ENCODE measurements at regions not wholly inside any gene's neighbourhood (a gene's known extent, or its start where the extent isn't known, plus 50 kb on each side); places are given as distances from the start of the nearest gene placed in this dataset.
"Not testable (repeated sequence)": the region's sequence is repeated elsewhere in the genome, so short reads cannot be mapped to it uniquely, and the experiment has no call there.

GRCh38 chr6:150788089-150788488 is 77.4 kb upstream of the MTHFD1L start:
- no peaks in the 10 kb centered on the region for H3K27me3 ChIP-seq (ENCODE audit: low read depth, low read length)
- H3K4me1 ChIP-seq (ENCODE audit: low read length), result no peaks in the 10 kb centered on the region
- H4K20me1 ChIP-seq (ENCODE audit: insufficient read depth, low read length), result 0 out of 2 replicates have a peak, but pooled peaks cover 2% of the 10 kb centered on the region
- TF ChIP-seq, protein P1, sequence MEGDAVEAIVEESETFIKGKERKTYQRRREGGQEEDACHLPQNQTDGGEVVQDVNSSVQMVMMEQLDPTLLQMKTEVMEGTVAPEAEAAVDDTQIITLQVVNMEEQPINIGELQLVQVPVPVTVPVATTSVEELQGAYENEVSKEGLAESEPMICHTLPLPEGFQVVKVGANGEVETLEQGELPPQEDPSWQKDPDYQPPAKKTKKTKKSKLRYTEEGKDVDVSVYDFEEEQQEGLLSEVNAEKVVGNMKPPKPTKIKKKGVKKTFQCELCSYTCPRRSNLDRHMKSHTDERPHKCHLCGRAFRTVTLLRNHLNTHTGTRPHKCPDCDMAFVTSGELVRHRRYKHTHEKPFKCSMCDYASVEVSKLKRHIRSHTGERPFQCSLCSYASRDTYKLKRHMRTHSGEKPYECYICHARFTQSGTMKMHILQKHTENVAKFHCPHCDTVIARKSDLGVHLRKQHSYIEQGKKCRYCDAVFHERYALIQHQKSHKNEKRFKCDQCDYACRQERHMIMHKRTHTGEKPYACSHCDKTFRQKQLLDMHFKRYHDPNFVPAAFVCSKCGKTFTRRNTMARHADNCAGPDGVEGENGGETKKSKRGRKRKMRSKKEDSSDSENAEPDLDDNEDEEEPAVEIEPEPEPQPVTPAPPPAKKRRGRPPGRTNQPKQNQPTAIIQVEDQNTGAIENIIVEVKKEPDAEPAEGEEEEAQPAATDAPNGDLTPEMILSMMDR (IDR thresholded peaks at IDR 0.05; ENCODE audit: low read depth, low read length), result no peak
- no peak for TF ChIP-seq EZH2phosphoT487 (IDR thresholded peaks at IDR 0.05; ENCODE audit: low read depth)
- peaks cover 10% of the 10 kb centered on the region for H3K36me3 ChIP-seq (replicated peaks; ENCODE audit: low read depth, low read length)
- H3K9ac ChIP-seq (ENCODE audit: low read length), result no peak overlapping the region
- no peak overlapping the region for H3K27ac ChIP-seq (ENCODE audit: low read length)
- H3K79me2 ChIP-seq (ENCODE audit: low read length), result no peaks in the 10 kb centered on the region
- H3K4me2 ChIP-seq (ENCODE audit: low read length), result no peak overlapping the region
- no peak overlapping the region for H2AFZ ChIP-seq (ENCODE audit: low read depth, low read length)
- no peaks in the 10 kb centered on the region for H3K9me3 ChIP-seq (ENCODE audit: insufficient read depth, low read length)
- no peak overlapping the region for H3K4me3 ChIP-seq (ENCODE audit: low read length)

- not testable (repeated sequence) for H3K4me2 ChIP-seq (ENCODE audit: low read length); H4K20me1 ChIP-seq (ENCODE audit: insufficient read depth, low read length); H3K79me2 ChIP-seq (ENCODE audit: low read length); H3K4me1 ChIP-seq (ENCODE audit: low read length); H3K36me3 ChIP-seq (replicated peaks; ENCODE audit: low read depth, low read length); H3K9ac ChIP-seq (ENCODE audit: low read length); H3K27me3 ChIP-seq (ENCODE audit: low read depth, low read length); H2AFZ ChIP-seq (ENCODE audit: low read depth, low read length); H3K4me3 ChIP-seq (ENCODE audit: low read length); H3K27ac ChIP-seq (ENCODE audit: low read length); H3K9me3 ChIP-seq (ENCODE audit: insufficient read depth, low read length)
Measured at GRCh38 chr6:150789906-150790305, 75.6 kb upstream of the MTHFD1L start.

- H2AFZ ChIP-seq (ENCODE audit: low read depth, low read length), result no peak overlapping the region
- TF ChIP-seq EZH2phosphoT487 (IDR thresholded peaks at IDR 0.05; ENCODE audit: low read depth), result no peak
- TF ChIP-seq, protein P1 (IDR thresholded peaks at IDR 0.05; ENCODE audit: low read depth, low read length), result no peak
- no peak overlapping the region for H3K9ac ChIP-seq (ENCODE audit: low read length)
- no peaks in the 10 kb centered on the region for H3K79me2 ChIP-seq (ENCODE audit: low read length)
- no peaks in the 10 kb centered on the region for H3K4me1 ChIP-seq (ENCODE audit: low read length)
- H3K27me3 ChIP-seq (ENCODE audit: low read depth, low read length), result no peaks in the 10 kb centered on the region
- peaks cover 10% of the 10 kb centered on the region for H3K36me3 ChIP-seq (replicated peaks; ENCODE audit: low read depth, low read length)
- H3K4me3 ChIP-seq (ENCODE audit: low read length), result no peak overlapping the region
- H4K20me1 ChIP-seq (ENCODE audit: insufficient read depth, low read length), result no peaks in the 10 kb centered on the region
- no peak overlapping the region for H3K27ac ChIP-seq (ENCODE audit: low read length)
- H3K9me3 ChIP-seq (ENCODE audit: insufficient read depth, low read length), result no peaks in the 10 kb centered on the region
- no peak overlapping the region for H3K4me2 ChIP-seq (ENCODE audit: low read length)
Measured at GRCh38 chr6:150791717-150792116, 73.8 kb upstream of the MTHFD1L start.

DNA sequence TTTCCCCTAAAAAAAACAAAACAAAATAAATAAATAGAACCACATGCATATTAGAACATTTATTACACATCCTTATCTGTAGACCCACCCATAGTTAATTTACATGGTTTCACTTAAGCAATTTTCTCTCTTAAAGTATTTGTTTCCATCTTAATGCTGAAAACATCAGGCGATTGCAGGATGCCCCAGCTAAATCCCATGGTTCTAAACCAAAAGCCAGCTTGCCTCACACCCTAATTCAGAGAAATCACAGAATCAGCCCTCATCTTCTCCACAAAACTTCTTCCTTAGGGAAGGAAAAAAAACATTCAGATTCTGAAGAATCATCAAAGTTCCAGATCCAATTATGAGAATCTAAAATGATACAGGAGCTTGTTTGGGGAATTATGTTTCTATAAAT is 67.6 kb upstream of the MTHFD1L start:
- Histone ChIP-seq H3K4me2 (ENCODE audit: low read length) (no peak overlapping the region), H3K36me3 (replicated peaks; ENCODE audit: low read depth, low read length) (no peaks in the 10 kb centered on the region), H3K27ac (ENCODE audit: low read length) (no peak overlapping the region), H3K4me3 (ENCODE audit: low read length) (no peak overlapping the region), H3K9me3 (ENCODE audit: insufficient read depth, low read length) (no peaks in the 10 kb centered on the region), H3K9ac (ENCODE audit: low read length) (no peak overlapping the region), H3K27me3 (ENCODE audit: low read depth, low read length) (no peaks in the 10 kb centered on the region), H4K20me1 (ENCODE audit: insufficient read depth, low read length) (no peaks in the 10 kb centered on the region), H3K79me2 (ENCODE audit: low read length) (no peaks in the 10 kb centered on the region), H2AFZ (ENCODE audit: low read depth, low read length) (no peak overlapping the region), H3K4me1 (ENCODE audit: low read length) (no peaks in the 10 kb centered on the region)
- TF ChIP-seq, protein P1 (IDR thresholded peaks at IDR 0.05; ENCODE audit: low read depth, low read length), result no peak
- TF ChIP-seq EZH2phosphoT487 (IDR thresholded peaks at IDR 0.05; ENCODE audit: low read depth), result no peak

- H3K4me2 ChIP-seq (ENCODE audit: low read length), result no peak overlapping the region
- H3K36me3 ChIP-seq (replicated peaks; ENCODE audit: low read depth, low read length), result no peaks in the 10 kb centered on the region
- no peak overlapping the region for H3K4me3 ChIP-seq (ENCODE audit: low read length)
- H3K9ac ChIP-seq (ENCODE audit: low read length), result no peak overlapping the region
- H3K27ac ChIP-seq (ENCODE audit: low read length), result no peak overlapping the region
- H3K9me3 ChIP-seq (ENCODE audit: insufficient read depth, low read length), result no peaks in the 10 kb centered on the region
- TF ChIP-seq EZH2phosphoT487 (IDR thresholded peaks at IDR 0.05; ENCODE audit: low read depth), result no peak
- TF ChIP-seq, protein P1 (IDR thresholded peaks at IDR 0.05; ENCODE audit: low read depth, low read length), result no peak
- no peaks in the 10 kb centered on the region for H3K27me3 ChIP-seq (ENCODE audit: low read depth, low read length)
- H3K4me1 ChIP-seq (ENCODE audit: low read length), result no peaks in the 10 kb centered on the region
- H2AFZ ChIP-seq (ENCODE audit: low read depth, low read length), result no peak overlapping the region
- no peaks in the 10 kb centered on the region for H3K79me2 ChIP-seq (ENCODE audit: low read length)
- no peaks in the 10 kb centered on the region for H4K20me1 ChIP-seq (ENCODE audit: insufficient read depth, low read length)
Measured at GRCh38 chr6:150799276-150799805, 66.2 kb upstream of the MTHFD1L start.
